ENCODE measurements at regions not wholly inside any gene's neighbourhood (a gene's known extent, or its start where the extent isn't known, plus 50 kb on each side); places are given as distances from the start of the nearest gene placed in this dataset.
"Not testable (repeated sequence)": the region's sequence is repeated elsewhere in the genome, so short reads cannot be mapped to it uniquely, and the experiment has no call there.

GRCh38 chr15:77834276-77834990, 201.7 kb upstream of the LINGO1 start:
- H3K4me1 Mint-ChIP-seq: no peaks in the 10 kb centered on the region
- peaks cover 5% of the 10 kb centered on the region for H3K27me3 Mint-ChIP-seq
- no peaks in the 10 kb centered on the region for H3K36me3 Mint-ChIP-seq
- no peak overlapping the region for H3K4me3 Mint-ChIP-seq
- no peaks in the 10 kb centered on the region for H3K9me3 Mint-ChIP-seq
- H3K27ac Mint-ChIP-seq: no peak overlapping the region

- no peaks in the 10 kb centered on the region for H3K4me1 Mint-ChIP-seq
- H3K36me3 Mint-ChIP-seq: no peaks in the 10 kb centered on the region
- peaks cover 3% of the 10 kb centered on the region for H3K27me3 Mint-ChIP-seq
- no peak overlapping the region for H3K4me3 Mint-ChIP-seq
- H3K9me3 Mint-ChIP-seq: no peaks in the 10 kb centered on the region
- H3K27ac Mint-ChIP-seq: no peak overlapping the region
Observed at GRCh38 chr15:77832874-77833273, 200.2 kb upstream of the LINGO1 start.

GRCh38 chr15:77831986-77832385, 199.3 kb upstream of the LINGO1 start:
- H3K9me3 Mint-ChIP-seq: no peaks in the 10 kb centered on the region
- H3K27ac Mint-ChIP-seq: no peak overlapping the region
- H3K4me1 Mint-ChIP-seq: no peaks in the 10 kb centered on the region
- no peaks in the 10 kb centered on the region for H3K36me3 Mint-ChIP-seq
- no peak overlapping the region for H3K4me3 Mint-ChIP-seq
- peaks cover 2% of the 10 kb centered on the region for H3K27me3 Mint-ChIP-seq

GRCh38 chr15:77830051-77830468, 197.3 kb upstream of the LINGO1 start:
- no peaks in the 10 kb centered on the region for H3K9me3 Mint-ChIP-seq
- peaks cover 1% of the 10 kb centered on the region for H3K27me3 Mint-ChIP-seq
- H3K4me3 Mint-ChIP-seq: no peak overlapping the region
- H3K27ac Mint-ChIP-seq: no peak overlapping the region
- H3K4me1 Mint-ChIP-seq: no peaks in the 10 kb centered on the region
- no peaks in the 10 kb centered on the region for H3K36me3 Mint-ChIP-seq

GRCh38 chr15:77829331-77829730, 196.6 kb upstream of the LINGO1 start:
- not testable (repeated sequence) for H3K4me1 Mint-ChIP-seq, H3K27ac Mint-ChIP-seq, H3K36me3 Mint-ChIP-seq, H3K9me3 Mint-ChIP-seq, H3K4me3 Mint-ChIP-seq, H3K27me3 Mint-ChIP-seq

- Mint-ChIP-seq H3K27ac (no peak overlapping the region), H3K4me3 (no peak overlapping the region), H3K36me3 (no peaks in the 10 kb centered on the region), H3K4me1 (no peaks in the 10 kb centered on the region), H3K27me3 (peaks cover 2% of the 10 kb centered on the region), H3K9me3 (no peaks in the 10 kb centered on the region)
Observed at GRCh38 chr15:77827860-77828259, 195.1 kb upstream of the LINGO1 start.

GRCh38 chr15:77826006-77826695, 193.4 kb upstream of the LINGO1 start:
- Mint-ChIP-seq H3K27ac (no peak overlapping the region), H3K4me3 (no peak overlapping the region), H3K36me3 (no peaks in the 10 kb centered on the region), H3K9me3 (no peaks in the 10 kb centered on the region), H3K27me3 (peaks cover 11% of the 10 kb centered on the region), H3K4me1 (no peaks in the 10 kb centered on the region)

- Mint-ChIP-seq H3K36me3 (no peaks in the 10 kb centered on the region), H3K27ac (no peak overlapping the region), H3K27me3 (peaks cover 17% of the 10 kb centered on the region), H3K9me3 (no peaks in the 10 kb centered on the region), H3K4me3 (no peak overlapping the region), H3K4me1 (no peaks in the 10 kb centered on the region)
Observed at GRCh38 chr15:77825546-77825945, 192.8 kb upstream of the LINGO1 start.

- Mint-ChIP-seq H3K4me3 (no peak overlapping the region), H3K4me1 (no peaks in the 10 kb centered on the region), H3K27me3 (peaks cover 19% of the 10 kb centered on the region), H3K9me3 (no peaks in the 10 kb centered on the region), H3K27ac (no peak overlapping the region), H3K36me3 (no peaks in the 10 kb centered on the region)
Observed at GRCh38 chr15:77825252-77825542, 192.5 kb upstream of the LINGO1 start.

- peaks cover 19% of the 10 kb centered on the region for H3K27me3 Mint-ChIP-seq
- H3K27ac Mint-ChIP-seq: no peak overlapping the region
- H3K9me3 Mint-ChIP-seq: no peaks in the 10 kb centered on the region
- H3K4me1 Mint-ChIP-seq: no peaks in the 10 kb centered on the region
- no peak overlapping the region for H3K4me3 Mint-ChIP-seq
- H3K36me3 Mint-ChIP-seq: no peaks in the 10 kb centered on the region
Observed at GRCh38 chr15:77824361-77825251, 191.9 kb upstream of the LINGO1 start.

- Mint-ChIP-seq H3K4me1 (no peaks in the 10 kb centered on the region), H3K27ac (no peak overlapping the region), H3K36me3 (no peaks in the 10 kb centered on the region), H3K27me3 (peaks cover 19% of the 10 kb centered on the region), H3K4me3 (no peak overlapping the region), H3K9me3 (no peaks in the 10 kb centered on the region)
Observed at GRCh38 chr15:77823736-77824135, 191.0 kb upstream of the LINGO1 start.

GRCh38 chr15:77822631-77823230, 190.0 kb upstream of the LINGO1 start:
- Mint-ChIP-seq H3K36me3 (no peaks in the 10 kb centered on the region), H3K27ac (no peak overlapping the region), H3K9me3 (no peaks in the 10 kb centered on the region), H3K4me1 (no peaks in the 10 kb centered on the region), H3K4me3 (no peak overlapping the region), H3K27me3 (peaks cover 22% of the 10 kb centered on the region)

GRCh38 chr15:77821959-77822256, 189.2 kb upstream of the LINGO1 start:
- Mint-ChIP-seq H3K4me3 (no peak overlapping the region), H3K36me3 (no peaks in the 10 kb centered on the region), H3K9me3 (no peaks in the 10 kb centered on the region), H3K27ac (no peak overlapping the region), H3K4me1 (no peaks in the 10 kb centered on the region), H3K27me3 (peaks cover 23% of the 10 kb centered on the region)

- Mint-ChIP-seq H3K4me1 (no peaks in the 10 kb centered on the region), H3K9me3 (no peaks in the 10 kb centered on the region), H3K27me3 (peaks cover 26% of the 10 kb centered on the region), H3K36me3 (no peaks in the 10 kb centered on the region), H3K27ac (no peak overlapping the region), H3K4me3 (no peak overlapping the region)
Observed at GRCh38 chr15:77821188-77821958, 188.7 kb upstream of the LINGO1 start.
